T47D (cell line): ENCODE measurements at regions not wholly inside any gene's neighbourhood (a gene's known extent, or its start where the extent isn't known, plus 50 kb on each side); places are given as distances from the start of the nearest gene placed in this dataset.

Experiments used
- DNase-seq, 2 experiments: peaks; one replicate each; pipeline versions ENCODE4 v3.0.0 to v3.0.0-alpha.2; 2011 to 2012; ENCODE audit warnings: low read depth in 1 of 2, low spot score in 1 of 2
- JUND ChIP-seq: IDR thresholded peaks from 2 replicates; pipeline ENCODE4 v1.6.1; 2012; ENCODE audit warnings: low read depth
- in situ Hi-C: cut with HindIII; loops from 2 replicates; pipeline ENCODE4 v1.10.0; 2016; ENCODE audit warnings: low sequenced_read_pairs, low pct_unique_long_range_greater_than_20kb

- DNase-seq = no peak
- TF ChIP-seq JUND = no peak
- in situ Hi-C loops = no loop called here
Observed at GRCh38 chr19:56993851-56994250, 125.9 kb upstream of the USP29 start.

GRCh38 chr19:56994251-56995017, 125.4 kb upstream of the USP29 start:
- DNase-seq = no peak
- TF ChIP-seq JUND = no peak
- in situ Hi-C loops = no loop called here

GRCh38 chr19:56995303-56995702, 124.5 kb upstream of the USP29 start:
- DNase-seq = no peak
- TF ChIP-seq JUND = no peak
- in situ Hi-C loops = no loop called here

DNA sequence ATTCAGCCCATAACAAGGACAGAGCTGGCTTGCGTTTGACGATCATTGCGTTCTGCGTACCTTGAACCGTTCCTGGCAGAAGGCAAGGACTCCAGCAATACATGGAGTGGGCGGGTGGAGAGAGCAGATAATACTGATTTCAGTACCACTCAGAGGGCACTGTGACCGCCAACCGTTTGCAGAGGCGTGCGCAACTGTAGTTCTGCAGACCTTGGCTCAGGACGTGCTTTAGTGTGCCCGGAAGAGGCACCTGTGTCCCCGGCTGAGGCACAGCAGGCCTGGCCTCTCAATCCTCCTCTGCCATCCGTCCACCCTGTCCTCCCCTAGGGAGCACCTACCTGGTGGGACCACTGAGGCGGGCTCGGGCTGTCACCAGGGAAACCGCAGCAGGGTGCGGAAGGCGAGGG, 117.6 kb upstream of the USP29 start:
- in situ Hi-C loops = no loop called here

GRCh38 chr19:57002710-57003109, 117.1 kb upstream of the USP29 start:
- in situ Hi-C loops = no loop called here
- TF ChIP-seq JUND = no peak
- DNase-seq = no peak

More for the DNA sequence above, 117.6 kb upstream of the USP29 start:
- no peak for TF ChIP-seq JUND
- no peak for DNase-seq

- in situ Hi-C loops = no loop called here
- no peak for TF ChIP-seq JUND
- no peak for DNase-seq
Observed at GRCh38 chr19:57004418-57004817, 115.4 kb upstream of the USP29 start.

- no peak for TF ChIP-seq JUND
- in situ Hi-C loops = no loop called here
- DNase-seq = no peak
Observed at GRCh38 chr19:57008432-57008831, 111.4 kb upstream of the USP29 start.

DNA sequence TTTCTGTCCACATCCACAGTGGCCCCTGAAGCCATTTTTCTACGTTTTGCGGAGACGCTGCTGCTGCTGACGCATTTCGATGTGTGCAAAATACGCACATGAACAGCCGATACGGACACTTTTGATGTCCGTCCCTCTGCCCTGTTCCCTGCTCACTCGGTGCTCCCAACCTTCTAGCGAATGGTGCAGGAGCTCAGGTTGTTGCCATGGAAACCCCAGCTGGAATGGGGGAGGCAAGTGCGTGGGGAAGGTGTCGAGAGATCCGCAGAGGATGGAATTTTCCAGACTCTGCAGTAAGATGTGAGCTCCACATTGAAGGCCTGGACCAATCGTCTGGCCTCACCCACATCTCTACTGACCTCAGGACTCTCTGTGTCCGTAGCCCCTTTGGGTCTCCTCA, 109.2 kb upstream of the USP29 start:
- no peak for DNase-seq
- no peak for TF ChIP-seq JUND
- in situ Hi-C loops = no loop called here

GRCh38 chr19:57016076-57016475, 103.7 kb upstream of the USP29 start:
- no peak for DNase-seq
- no peak for TF ChIP-seq JUND
- in situ Hi-C loops = no loop called here

DNA sequence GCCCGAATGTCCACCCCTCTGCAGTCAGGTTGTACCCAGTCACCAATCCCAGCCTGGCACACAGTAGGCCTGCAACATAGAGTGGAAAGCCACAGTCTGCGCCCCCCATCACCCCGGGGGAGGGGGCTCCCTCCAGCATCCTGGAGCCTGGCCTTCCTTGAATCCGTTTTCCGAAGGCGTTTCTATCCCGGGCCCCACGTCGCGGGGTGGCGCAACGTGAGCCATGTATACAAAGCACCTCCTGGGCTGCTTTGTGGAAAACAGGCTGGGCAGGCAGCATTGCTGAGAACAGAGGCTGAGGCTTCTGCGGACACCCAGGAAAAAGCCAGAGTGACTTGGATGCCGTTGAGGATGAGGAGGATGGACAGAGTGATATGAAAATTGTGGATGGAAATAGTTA, 103.3 kb upstream of the USP29 start:
- TF ChIP-seq JUND = no peak
- no peak for DNase-seq
- in situ Hi-C loops = no loop called here

- in situ Hi-C loops = no loop called here
- TF ChIP-seq JUND = no peak
- no peak for DNase-seq
Observed at GRCh38 chr19:57025491-57025890, 94.3 kb upstream of the USP29 start.

GRCh38 chr19:57026476-57026875, 93.3 kb upstream of the USP29 start:
- no peak for TF ChIP-seq JUND
- no peak for DNase-seq
- in situ Hi-C loops = no loop called here

DNA sequence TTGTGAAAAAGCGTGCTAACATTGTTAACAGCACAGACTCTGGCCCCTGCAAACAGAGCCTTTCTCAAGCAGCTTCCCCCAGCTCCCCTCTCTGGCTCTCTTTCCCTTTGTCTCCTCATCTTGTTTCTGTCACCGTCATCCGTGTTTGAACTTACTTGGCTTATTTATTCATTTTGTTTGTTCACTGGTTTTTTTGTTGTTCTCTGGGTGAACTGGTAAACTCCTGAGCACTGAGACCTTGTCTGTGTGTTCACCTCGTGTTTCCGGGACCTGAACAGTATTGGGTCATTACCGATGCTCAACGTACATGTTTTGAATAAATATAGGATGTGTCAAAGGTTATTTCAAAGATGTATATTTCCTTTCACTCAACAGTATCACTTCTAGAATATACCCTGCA, 92.4 kb upstream of the USP29 start:
- in situ Hi-C loops = no loop called here
- no peak for DNase-seq
- TF ChIP-seq JUND = no peak
